Astrocyte (in vitro differentiated cells and primary cell): ENCODE measurements at regions not wholly inside any gene's neighbourhood (a gene's known extent, or its start where the extent isn't known, plus 50 kb on each side); places are given as distances from the start of the nearest gene placed in this dataset.

ENCODE experiments used
- DNase-seq: peaks from one replicate; pipeline ENCODE4 v3.0.0-alpha.2; 2010; ENCODE audit warnings: low read depth
- FAIRE-seq: peaks from 2 replicates; lab custom pipeline; 2011; peaks lifted over from hg19 to GRCh38; lab: Jason Lieb, UNC
- H2AFZ ChIP-seq: 2 replicates; pipeline ENCODE4 v1.6.0; 2012; ENCODE audit warnings: low read depth, low read length, inconsistent platforms
- H3K27ac ChIP-seq: 2 replicates; pipeline ENCODE4 v1.5.1; 2011; ENCODE audit warnings: low read depth, low read length, inconsistent platforms
- H3K27me3 ChIP-seq: 2 replicates; pipeline ENCODE4 v1.6.0; 2011; ENCODE audit warnings: low read length, inconsistent platforms; ENCODE audit not compliant: insufficient read depth
- H3K36me3 ChIP-seq: 2 replicates; pipeline ENCODE4 v1.5.1; 2011; ENCODE audit warnings: low read length, inconsistent platforms; ENCODE audit not compliant: insufficient read depth
- H3K4me1 ChIP-seq: 2 replicates; pipeline ENCODE4 v1.5.1; 2011; ENCODE audit warnings: low read length, inconsistent platforms; ENCODE audit not compliant: insufficient read depth
- H3K4me2 ChIP-seq: 2 replicates; pipeline ENCODE4 v1.6.0; 2012; ENCODE audit warnings: low read length, inconsistent platforms
- H3K4me3 ChIP-seq: 2 replicates; pipeline ENCODE4 v1.5.1; 2011; ENCODE audit warnings: low read depth, mild to moderate bottlenecking, low read length, inconsistent platforms; ENCODE audit not compliant: insufficient read depth
- H3K79me2 ChIP-seq: 2 replicates; pipeline ENCODE4 v1.6.0; 2012; ENCODE audit warnings: mild to moderate bottlenecking, low read length, inconsistent platforms; ENCODE audit not compliant: insufficient read depth
- H3K9ac ChIP-seq: 2 replicates; pipeline ENCODE4 v1.6.0; 2012; ENCODE audit warnings: mild to moderate bottlenecking, low read length, inconsistent platforms
- H3K9me3 ChIP-seq: 2 replicates; pipeline ENCODE4 v1.5.1; 2012; ENCODE audit warnings: low read depth, mild to moderate bottlenecking, low read length, inconsistent platforms; ENCODE audit not compliant: insufficient read depth
- H4K20me1 ChIP-seq: 2 replicates; pipeline ENCODE4 v1.6.0; 2012; ENCODE audit warnings: low read length, inconsistent platforms; ENCODE audit not compliant: insufficient read depth
- H3K27ac Mint-ChIP-seq: one replicate; pipeline ENCODE4 v1.8.0; 2021; ENCODE audit warnings: mild to moderate bottlenecking, mixed read lengths; ENCODE audit not compliant: unreplicated experiment
- H3K27me3 Mint-ChIP-seq: one replicate; pipeline ENCODE4 v1.8.0; 2021; ENCODE audit warnings: low read depth, mixed read lengths; ENCODE audit not compliant: unreplicated experiment
- H3K36me3 Mint-ChIP-seq: one replicate; pipeline ENCODE4 v1.8.0; 2021; ENCODE audit warnings: low read depth, mixed read lengths; ENCODE audit not compliant: unreplicated experiment
- H3K4me1 Mint-ChIP-seq: one replicate; pipeline ENCODE4 v1.8.0; 2021; ENCODE audit warnings: low read depth, mixed read lengths; ENCODE audit not compliant: unreplicated experiment
- H3K4me3 Mint-ChIP-seq: one replicate; pipeline ENCODE4 v1.8.0; 2021; ENCODE audit warnings: mild to moderate bottlenecking, moderate library complexity, mixed read lengths; ENCODE audit not compliant: unreplicated experiment
- H3K9me3 Mint-ChIP-seq: one replicate; pipeline ENCODE4 v1.8.0; 2021; ENCODE audit warnings: mild to moderate bottlenecking, mixed read lengths; ENCODE audit not compliant: unreplicated experiment
- CTCF ChIP-seq: IDR thresholded peaks from 2 replicates; pipeline ENCODE4 v1.5.1; 2011; ENCODE audit warnings: low read depth, mild to moderate bottlenecking, inconsistent platforms, low read length, moderate library complexity; ENCODE audit not compliant: insufficient read depth
- EZH2 ChIP-seq: IDR thresholded peaks from 2 replicates; pipeline ENCODE4 v1.6.1; 2012; ENCODE audit warnings: mild to moderate bottlenecking, low read length, inconsistent platforms; ENCODE audit not compliant: insufficient read depth

DNA sequence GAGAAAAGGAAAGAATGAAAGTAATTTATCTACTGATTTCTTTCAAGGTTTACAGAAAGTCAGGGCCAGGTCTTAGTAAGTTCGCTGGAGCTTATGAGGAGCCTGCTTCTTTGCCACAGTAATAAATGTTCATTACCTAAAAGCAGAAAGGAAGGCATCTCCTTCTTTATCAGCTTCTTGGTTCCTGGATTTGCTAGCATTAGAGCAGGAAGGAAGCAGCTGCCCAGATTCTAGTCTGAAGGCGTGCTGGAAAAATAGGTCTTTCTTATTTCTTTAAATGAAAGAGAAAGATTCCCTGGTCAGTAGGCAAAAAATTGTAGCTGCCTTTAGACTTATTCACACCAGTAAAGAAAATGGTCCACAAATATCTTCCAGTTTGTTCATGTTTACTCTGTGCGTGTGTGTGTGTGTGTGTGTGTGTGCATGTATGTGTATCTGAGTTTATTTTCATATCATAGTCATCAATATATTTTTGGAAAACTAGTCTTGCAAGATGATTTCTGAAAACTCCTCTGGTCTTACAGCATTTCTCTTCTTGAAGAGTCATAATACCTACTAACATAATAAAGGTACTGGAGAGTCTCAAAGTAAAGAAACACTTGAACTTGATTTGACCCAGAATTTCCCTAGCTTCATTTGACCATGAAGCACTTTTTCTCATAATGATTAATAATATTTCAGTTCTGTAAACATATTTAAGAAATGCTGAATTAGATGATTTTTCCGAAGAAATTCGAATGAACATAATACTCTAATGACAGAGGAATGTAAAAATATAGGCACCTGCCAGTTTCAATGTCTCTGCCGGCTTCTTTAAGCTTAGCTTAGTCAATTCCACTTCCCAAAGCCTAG, 255.3 kb upstream of the ZPLD1 start:
- H2AFZ ChIP-seq = peak overlapping the region; percentile 6
- peak overlapping the region; percentile 67 for H3K9ac ChIP-seq
- peaks cover 50% of the 10 kb centered on the region for H3K4me1 ChIP-seq
- Mint-ChIP-seq H3K4me3 (no peak overlapping the region), H3K27me3 (no peaks in the 10 kb centered on the region), H3K9me3 (no peaks in the 10 kb centered on the region), H3K27ac (no peak overlapping the region), H3K36me3 (no peaks in the 10 kb centered on the region), H3K4me1 (peaks cover 11% of the 10 kb centered on the region)
- DNase-seq = peak; percentile 60
- H3K36me3 ChIP-seq = no peaks in the 10 kb centered on the region
- FAIRE-seq = no peak
- no peaks in the 10 kb centered on the region for H3K27me3 ChIP-seq
- peak overlapping the region; percentile 87 for H3K27ac ChIP-seq
- H3K4me2 ChIP-seq = peak overlapping the region; percentile 55
- no peaks in the 10 kb centered on the region for H3K79me2 ChIP-seq
- peak overlapping the region; percentile 32 for H3K4me3 ChIP-seq
- H4K20me1 ChIP-seq = no peaks in the 10 kb centered on the region
- TF ChIP-seq EZH2 (no peak), CTCF (no peak)
- H3K9me3 ChIP-seq = no peaks in the 10 kb centered on the region

- Histone ChIP-seq H3K27ac (peak overlapping the region; percentile 87), H3K27me3 (no peaks in the 10 kb centered on the region), H4K20me1 (no peaks in the 10 kb centered on the region), H3K4me1 (peaks cover 42% of the 10 kb centered on the region), H3K9ac (peak overlapping the region; percentile 67), H3K4me2 (peak overlapping the region; percentile 55), H2AFZ (no peak overlapping the region), H3K79me2 (no peaks in the 10 kb centered on the region), H3K9me3 (no peaks in the 10 kb centered on the region), H3K4me3 (peak overlapping the region; percentile 32), H3K36me3 (no peaks in the 10 kb centered on the region)
- FAIRE-seq = peak; percentile 66
- H3K4me3 Mint-ChIP-seq = no peak overlapping the region
- H3K9me3 Mint-ChIP-seq = no peaks in the 10 kb centered on the region
- H3K27ac Mint-ChIP-seq = no peak overlapping the region
- H3K36me3 Mint-ChIP-seq = no peaks in the 10 kb centered on the region
- TF ChIP-seq EZH2 (no peak), CTCF (no peak)
- DNase-seq = peak; percentile 93
- H3K27me3 Mint-ChIP-seq = no peaks in the 10 kb centered on the region
- H3K4me1 Mint-ChIP-seq = peaks cover 9% of the 10 kb centered on the region
Observed at GRCh38 chr3:102180280-102180931, 254.4 kb upstream of the ZPLD1 start.
